Activated CD4-positive, alpha-beta T cell treated with anti-CD3 and anti-CD28 coated beads, Interleukin-2, amount 10 ng/mL, durations not matched to agents 7 days and 5 days (primary cell): ENCODE measurements at regions not wholly inside any gene's neighbourhood (a gene's known extent, or its start where the extent isn't known, plus 50 kb on each side); places are given as distances from the start of the nearest gene placed in this dataset.
"Not testable (repeated sequence)": the region's sequence is repeated elsewhere in the genome, so short reads cannot be mapped to it uniquely, and the experiment has no call there.

Experiments used
- CTCF ChIA-PET: fragments of 350-600 bp; sonication (Branson Sonifier 250); formaldehyde crosslinking; loops from one replicate; lab custom pipeline; 2021; ENCODE audit warnings: antibody characterized with exemption; lab: Charles Lee
- POLR2A ChIA-PET: fragments of 350-600 bp; sonication (Branson Sonifier 250); formaldehyde crosslinking; loops from one replicate; lab custom pipeline; 2021; ENCODE audit warnings: antibody characterized with exemption; lab: Charles Lee
- DNase-seq: peaks from one replicate; pipeline ENCODE4 v3.0.0-alpha.2; 2020
- H3K27ac Mint-ChIP-seq: one replicate; pipeline ENCODE4 v1.8.0; 2021; ENCODE audit warnings: mild to moderate bottlenecking, moderate library complexity, mixed read lengths
- H3K27me3 Mint-ChIP-seq: one replicate; pipeline ENCODE4 v1.8.0; 2021; ENCODE audit warnings: mixed read lengths
- H3K36me3 Mint-ChIP-seq: one replicate; pipeline ENCODE4 v1.8.0; 2021; ENCODE audit warnings: low read depth, mixed read lengths
- H3K4me1 Mint-ChIP-seq: one replicate; pipeline ENCODE4 v1.8.0; 2021; ENCODE audit warnings: mixed read lengths
- H3K4me3 Mint-ChIP-seq: one replicate; pipeline ENCODE4 v1.8.0; 2021; ENCODE audit warnings: mild to moderate bottlenecking, moderate library complexity, mixed read lengths
- H3K9me3 Mint-ChIP-seq: one replicate; pipeline ENCODE4 v1.8.0; 2021; ENCODE audit warnings: mixed read lengths

DNA sequence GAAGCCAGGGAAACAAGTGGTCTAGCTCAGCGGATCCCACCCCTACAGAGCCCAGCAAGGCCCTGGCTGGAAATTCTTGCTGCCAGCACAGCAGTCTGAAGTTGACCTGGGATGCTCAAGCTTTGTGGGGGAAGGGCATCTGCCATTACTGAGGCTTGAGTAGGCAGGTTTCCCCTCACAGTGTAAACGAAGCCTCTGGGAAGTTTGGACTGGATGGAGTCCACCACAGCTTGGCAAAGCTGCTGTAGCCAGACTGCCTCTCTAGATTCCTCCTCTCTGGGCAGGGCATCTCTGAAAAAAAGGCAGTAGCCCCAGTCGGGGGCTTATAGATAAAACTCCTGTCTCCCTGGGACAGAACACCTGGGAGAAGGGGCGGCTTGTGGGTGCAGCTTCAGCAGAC, 365.9 kb upstream of the SALL1 start:
- POLR2A ChIA-PET: not testable (repeated sequence)

DNA sequence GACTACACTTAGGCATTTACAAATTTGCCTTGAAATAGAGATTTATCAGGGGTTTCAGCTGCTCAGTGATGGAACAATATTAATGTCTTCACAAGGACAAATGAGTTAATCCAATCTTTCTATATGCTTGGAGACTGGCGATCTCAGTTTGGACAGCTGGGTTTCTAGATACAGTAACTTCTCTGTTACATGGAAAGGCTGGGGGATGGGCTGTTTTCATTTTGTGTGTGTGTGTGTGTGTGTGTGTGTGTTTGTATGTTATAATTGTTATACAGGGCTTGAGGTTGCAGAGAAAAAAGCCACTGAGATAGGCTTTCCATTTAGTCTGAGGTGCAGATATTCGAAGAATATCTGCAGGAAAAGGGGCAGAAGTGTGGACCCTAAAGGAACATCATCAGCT, 359.3 kb upstream of the SALL1 start:
- Mint-ChIP-seq H3K9me3 (peaks cover 10% of the 10 kb centered on the region), H3K27ac (no peak overlapping the region), H3K27me3 (no peaks in the 10 kb centered on the region), H3K36me3 (no peaks in the 10 kb centered on the region), H3K4me1 (no peaks in the 10 kb centered on the region), H3K4me3 (no peak overlapping the region)
- ChIA-PET POLR2A (no interaction called here), CTCF (no interaction called here)
- DNase-seq: no peak

More for the DNA sequence above, 365.9 kb upstream of the SALL1 start:
- H3K36me3 Mint-ChIP-seq, H3K27me3 Mint-ChIP-seq, CTCF ChIA-PET, H3K4me3 Mint-ChIP-seq, H3K4me1 Mint-ChIP-seq, H3K27ac Mint-ChIP-seq, DNase-seq, H3K9me3 Mint-ChIP-seq: not testable (repeated sequence)

DNA sequence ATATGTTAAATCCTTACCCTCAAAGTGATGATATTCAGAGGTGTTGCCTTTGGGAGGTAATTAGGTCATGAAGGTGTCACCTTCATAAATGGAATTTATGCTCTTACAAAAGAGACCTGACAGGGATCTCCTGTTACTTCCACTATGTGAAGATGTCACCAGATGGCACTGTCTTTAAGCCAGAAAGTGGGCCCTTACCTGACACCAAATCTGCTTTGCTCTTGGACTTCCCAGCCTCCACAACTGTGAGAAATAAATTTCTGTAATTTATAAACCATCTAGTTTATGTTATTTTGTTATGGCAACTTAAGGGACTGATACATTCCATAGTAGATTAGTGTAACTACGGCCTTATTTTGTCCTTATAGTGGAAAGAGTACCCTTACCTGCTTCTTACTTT, 358.3 kb upstream of the SALL1 start:
- Mint-ChIP-seq H3K4me1 (no peaks in the 10 kb centered on the region), H3K27ac (no peak overlapping the region), H3K36me3 (no peaks in the 10 kb centered on the region), H3K4me3 (no peak overlapping the region), H3K9me3 (peaks cover 10% of the 10 kb centered on the region), H3K27me3 (no peaks in the 10 kb centered on the region)
- no peak for DNase-seq
- ChIA-PET CTCF (no interaction called here), POLR2A (no interaction called here)

DNA sequence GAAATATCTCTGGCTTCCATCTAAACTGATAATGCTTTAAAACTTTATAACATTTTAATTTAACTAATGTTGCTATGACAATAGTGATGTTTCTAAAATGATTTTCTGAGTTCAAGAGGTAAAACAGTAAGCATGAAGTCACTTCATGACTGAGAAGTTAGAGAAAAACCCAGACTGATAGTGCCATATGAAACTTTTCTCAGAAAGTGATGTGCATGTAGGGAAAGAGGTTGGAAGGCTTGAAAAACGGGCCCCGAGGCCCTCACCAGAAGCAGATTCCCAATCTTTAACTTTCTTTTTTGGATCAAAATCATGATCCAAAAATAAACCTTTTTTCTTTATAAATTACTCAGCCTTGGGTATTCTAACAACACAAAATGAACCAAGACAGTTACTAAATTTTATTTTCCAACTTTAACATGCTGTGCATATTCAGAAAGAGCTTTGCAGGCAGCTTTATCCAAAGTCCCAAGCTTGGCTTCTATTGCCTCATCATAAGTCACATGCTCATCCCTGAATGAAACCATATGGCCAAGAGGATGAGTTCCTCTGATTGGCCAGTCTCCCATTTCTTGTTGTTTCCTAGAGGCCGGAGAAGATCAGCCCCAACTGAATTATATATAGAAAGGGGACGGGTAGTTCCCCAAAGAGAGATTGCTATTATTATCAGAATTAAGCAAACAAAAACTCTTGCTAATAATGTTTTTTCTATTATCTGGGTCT, 357.6 kb upstream of the SALL1 start:
- H3K27ac Mint-ChIP-seq: no peak overlapping the region
- no peaks in the 10 kb centered on the region for H3K4me1 Mint-ChIP-seq
- H3K4me3 Mint-ChIP-seq: no peak overlapping the region
- DNase-seq: no peak
- peaks cover 7% of the 10 kb centered on the region for H3K9me3 Mint-ChIP-seq
- no peaks in the 10 kb centered on the region for H3K27me3 Mint-ChIP-seq
- CTCF ChIA-PET: no interaction called here
- POLR2A ChIA-PET: no interaction called here
- no peaks in the 10 kb centered on the region for H3K36me3 Mint-ChIP-seq

DNA sequence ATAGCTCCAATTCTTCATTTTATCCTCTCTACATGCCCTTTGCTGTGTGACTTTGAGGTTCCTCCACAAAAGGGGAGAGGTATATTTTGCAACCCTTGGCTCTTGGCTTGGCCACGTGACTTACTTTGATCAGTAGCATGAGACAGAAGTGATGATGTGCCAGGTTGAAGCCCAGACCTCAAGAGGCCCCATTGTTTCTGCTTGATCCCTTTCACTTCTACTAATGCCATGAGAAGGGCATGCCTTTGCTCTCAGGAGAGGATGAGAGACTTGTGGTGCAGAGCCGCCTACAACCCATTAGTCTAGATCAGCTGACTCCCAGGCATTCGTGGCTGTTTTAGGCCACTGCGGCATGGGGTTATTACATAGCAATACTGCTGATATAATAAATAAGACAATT, 356.2 kb upstream of the SALL1 start:
- H3K9me3 Mint-ChIP-seq: peaks cover 4% of the 10 kb centered on the region
- H3K36me3 Mint-ChIP-seq: no peaks in the 10 kb centered on the region
- no peak for DNase-seq
- CTCF ChIA-PET: no interaction called here
- no peaks in the 10 kb centered on the region for H3K27me3 Mint-ChIP-seq
- POLR2A ChIA-PET: no interaction called here
- no peaks in the 10 kb centered on the region for H3K4me1 Mint-ChIP-seq
- H3K4me3 Mint-ChIP-seq: no peak overlapping the region
- no peak overlapping the region for H3K27ac Mint-ChIP-seq

DNA sequence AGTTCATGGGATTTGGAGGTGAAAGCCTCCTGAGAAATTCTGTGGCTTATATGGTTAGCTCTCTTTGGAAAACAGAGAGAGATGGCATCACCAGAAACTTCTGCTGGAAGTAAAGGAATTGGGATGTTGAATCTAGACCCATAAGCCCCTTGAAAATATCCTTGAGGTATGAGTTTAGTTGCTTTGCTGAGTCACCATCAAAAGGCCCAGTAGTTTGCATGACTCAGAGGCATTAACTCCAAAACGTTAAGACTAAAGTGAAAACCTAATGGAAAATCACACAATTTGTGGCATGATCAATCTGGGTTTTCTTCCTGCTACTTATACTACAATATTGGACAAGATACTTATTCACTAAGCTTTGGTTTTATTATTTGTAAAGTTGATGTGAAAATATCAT, 349.2 kb upstream of the SALL1 start:
- ChIA-PET POLR2A (no interaction called here), CTCF (no interaction called here)
- Mint-ChIP-seq H3K4me3 (no peak overlapping the region), H3K4me1 (no peaks in the 10 kb centered on the region), H3K27ac (no peak overlapping the region), H3K27me3 (no peaks in the 10 kb centered on the region), H3K9me3 (no peaks in the 10 kb centered on the region), H3K36me3 (no peaks in the 10 kb centered on the region)
- DNase-seq: no peak

DNA sequence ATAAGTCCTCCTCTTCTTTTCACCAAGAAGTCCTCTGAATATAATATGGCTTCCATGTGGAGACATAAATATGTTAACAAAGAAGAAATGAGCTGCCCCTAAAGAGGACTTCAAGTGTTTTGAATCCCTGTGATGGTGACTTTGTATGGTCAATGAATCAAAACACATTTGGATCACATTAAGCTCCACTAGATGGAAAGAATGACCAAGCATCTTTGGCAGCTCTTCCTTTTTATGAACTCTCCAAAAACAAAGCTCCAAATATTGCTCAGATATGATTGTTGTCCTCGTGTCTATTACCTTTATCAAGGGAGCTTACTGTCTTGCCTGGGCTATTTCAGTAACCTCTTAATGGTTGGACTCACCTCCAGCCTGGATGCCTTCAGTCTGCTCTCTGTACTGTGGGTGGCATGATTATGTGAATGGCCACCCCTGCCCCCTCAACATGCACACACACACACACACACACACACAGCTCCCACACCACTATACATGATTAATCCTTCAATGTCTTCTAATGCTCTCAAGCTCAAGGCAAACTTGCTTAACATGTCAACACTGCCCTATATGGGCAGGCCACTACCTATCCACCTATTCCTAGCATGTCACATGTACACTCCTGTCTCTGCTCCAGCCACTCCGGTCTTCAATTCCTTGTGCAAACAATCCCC, 346.6 kb upstream of the SALL1 start:
- Mint-ChIP-seq H3K4me1 (no peaks in the 10 kb centered on the region), H3K4me3 (no peak overlapping the region), H3K9me3 (no peaks in the 10 kb centered on the region), H3K36me3 (no peaks in the 10 kb centered on the region), H3K27me3 (no peaks in the 10 kb centered on the region), H3K27ac (no peak overlapping the region)
- POLR2A ChIA-PET: no interaction called here
- CTCF ChIA-PET: interaction anchor here (0.7 kb wide), 1 partner anchor 385 kb away, joined by 4 read pairs; no protein-coding TSS in a partner anchor
- no peak for DNase-seq

DNA sequence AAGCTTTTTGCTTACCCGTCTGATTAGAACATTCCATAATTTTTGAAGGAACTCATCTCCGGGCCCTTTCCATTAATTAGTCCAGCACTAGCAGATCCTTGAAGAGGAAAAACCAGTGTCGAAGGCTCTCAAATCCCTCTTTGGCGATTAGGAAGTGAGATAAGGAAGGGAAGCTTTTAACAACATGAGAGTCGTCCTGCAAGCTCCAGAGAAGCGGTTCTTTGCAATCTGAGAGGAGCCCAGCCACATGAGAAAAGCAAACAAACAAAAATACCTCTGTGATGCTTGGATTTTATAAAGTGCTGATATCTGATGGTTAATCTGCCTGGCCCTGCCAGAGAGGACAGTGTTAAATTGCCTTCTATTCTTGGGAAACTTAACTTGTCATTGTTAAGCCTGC, 339.8 kb upstream of the SALL1 start:
- no peaks in the 10 kb centered on the region for H3K27me3 Mint-ChIP-seq
- H3K27ac Mint-ChIP-seq: no peak overlapping the region
- H3K36me3 Mint-ChIP-seq: no peaks in the 10 kb centered on the region
- H3K9me3 Mint-ChIP-seq: no peaks in the 10 kb centered on the region
- DNase-seq: no peak
- CTCF ChIA-PET: no interaction called here
- POLR2A ChIA-PET: no interaction called here
- H3K4me3 Mint-ChIP-seq: no peak overlapping the region
- H3K4me1 Mint-ChIP-seq: no peaks in the 10 kb centered on the region

DNA sequence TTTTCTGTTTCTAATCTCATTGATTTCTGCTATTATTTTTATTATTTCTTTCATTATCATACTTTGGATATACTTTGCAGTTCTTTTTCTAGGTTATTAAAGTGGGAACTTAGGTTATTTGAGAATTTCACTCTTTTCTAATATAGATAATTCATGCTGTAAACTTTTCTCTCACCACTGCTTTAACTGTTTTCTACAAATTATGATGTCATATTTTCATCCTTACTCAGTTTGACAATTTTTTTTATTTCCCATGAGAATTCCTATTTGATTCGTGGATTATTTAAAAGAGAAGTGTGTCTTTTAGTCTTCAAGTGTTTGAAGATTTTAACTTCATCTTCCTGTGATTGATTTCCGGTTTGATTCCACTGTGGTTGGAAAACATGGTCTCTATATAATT, 336.8 kb upstream of the SALL1 start:
- Mint-ChIP-seq H3K36me3 (no peaks in the 10 kb centered on the region), H3K27me3 (no peaks in the 10 kb centered on the region), H3K27ac (no peak overlapping the region), H3K4me3 (no peak overlapping the region), H3K9me3 (peaks cover 2% of the 10 kb centered on the region), H3K4me1 (no peaks in the 10 kb centered on the region)
- ChIA-PET CTCF (no interaction called here), POLR2A (no interaction called here)
- DNase-seq: no peak

DNA sequence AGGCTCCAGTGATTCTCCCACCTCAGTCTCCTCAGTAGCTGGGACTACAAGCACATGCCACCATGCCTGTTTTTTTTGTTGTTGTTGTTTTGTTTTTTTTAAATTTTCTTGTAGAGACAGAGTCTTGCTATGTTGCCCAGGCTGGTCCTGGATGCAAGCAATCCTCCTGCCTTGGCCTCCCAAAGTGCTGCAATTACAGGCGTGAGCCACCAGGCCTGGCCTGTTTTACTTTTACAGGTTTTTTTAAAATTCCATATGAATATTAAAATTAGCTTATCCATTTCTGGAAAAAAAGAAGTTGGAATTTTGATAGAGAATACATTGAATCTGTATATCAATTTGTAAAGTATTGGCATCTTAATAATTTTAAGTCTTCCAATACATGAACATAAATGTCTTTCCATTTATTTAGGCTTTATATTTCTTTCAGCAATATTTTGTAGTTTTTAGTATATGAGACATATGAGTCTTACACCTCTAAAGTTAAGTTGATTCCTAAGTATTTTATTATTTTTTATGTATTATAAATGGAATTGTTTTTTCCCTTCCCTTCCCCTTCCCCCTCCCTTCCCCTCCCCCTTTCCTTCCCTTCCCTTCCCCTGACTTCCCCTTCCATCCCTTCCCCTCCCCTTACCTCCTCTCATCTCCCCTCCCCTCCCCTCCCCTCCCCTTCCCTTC, 323.5 kb upstream of the SALL1 start:
- Mint-ChIP-seq H3K4me1 (no peaks in the 10 kb centered on the region), H3K36me3 (no peaks in the 10 kb centered on the region), H3K27me3 (no peaks in the 10 kb centered on the region), H3K27ac (no peak overlapping the region), H3K9me3 (no peaks in the 10 kb centered on the region), H3K4me3 (no peak overlapping the region)
- no peak for DNase-seq
- ChIA-PET POLR2A (no interaction called here), CTCF (no interaction called here)

DNA sequence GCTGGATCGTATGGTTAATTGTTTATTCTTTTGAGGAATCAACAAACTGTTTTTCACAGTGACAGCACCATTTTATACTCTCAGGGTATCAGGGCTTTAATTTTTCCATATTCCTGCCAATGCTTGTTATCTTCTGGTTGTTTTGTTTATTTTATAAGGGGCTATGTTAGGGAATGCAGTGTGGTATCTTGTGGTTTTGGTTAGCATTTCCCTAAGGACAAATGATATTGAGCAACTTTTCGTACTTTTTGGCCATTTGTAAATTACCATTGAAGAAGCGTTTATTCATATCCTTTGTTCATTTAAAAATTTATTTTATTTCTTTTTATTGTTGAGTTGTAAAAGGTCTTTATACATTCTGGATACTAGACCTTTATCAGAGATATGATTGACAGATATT, 322.0 kb upstream of the SALL1 start:
- Mint-ChIP-seq H3K4me3 (no peak overlapping the region), H3K9me3 (no peaks in the 10 kb centered on the region), H3K4me1 (no peaks in the 10 kb centered on the region), H3K27ac (no peak overlapping the region), H3K27me3 (no peaks in the 10 kb centered on the region), H3K36me3 (no peaks in the 10 kb centered on the region)
- ChIA-PET CTCF (no interaction called here), POLR2A (no interaction called here)
- DNase-seq: no peak

DNA sequence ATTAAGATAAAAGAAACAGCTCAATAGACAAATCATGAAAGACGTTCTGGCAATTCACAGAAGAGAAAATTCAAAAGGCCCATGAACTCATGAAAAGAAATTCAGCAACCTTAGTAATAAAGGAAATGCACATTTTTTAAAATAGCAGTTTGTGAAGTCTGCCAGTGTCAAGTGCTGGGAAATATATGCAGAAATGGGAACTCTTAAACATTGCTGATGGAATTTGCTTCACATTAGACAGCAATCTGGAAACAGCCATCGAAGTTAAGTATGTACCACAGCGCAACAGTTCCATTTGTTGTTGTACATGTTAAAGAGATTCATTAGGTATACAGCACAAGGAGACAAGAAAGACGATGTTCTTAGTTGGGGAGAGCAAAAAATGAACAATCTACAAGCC, 319.4 kb upstream of the SALL1 start:
- no peaks in the 10 kb centered on the region for H3K27me3 Mint-ChIP-seq
- no peaks in the 10 kb centered on the region for H3K9me3 Mint-ChIP-seq
- no peaks in the 10 kb centered on the region for H3K36me3 Mint-ChIP-seq
- DNase-seq: no peak
- POLR2A ChIA-PET: no interaction called here
- H3K4me1 Mint-ChIP-seq: no peaks in the 10 kb centered on the region
- H3K27ac Mint-ChIP-seq: no peak overlapping the region
- no peak overlapping the region for H3K4me3 Mint-ChIP-seq
- CTCF ChIA-PET: no interaction called here

DNA sequence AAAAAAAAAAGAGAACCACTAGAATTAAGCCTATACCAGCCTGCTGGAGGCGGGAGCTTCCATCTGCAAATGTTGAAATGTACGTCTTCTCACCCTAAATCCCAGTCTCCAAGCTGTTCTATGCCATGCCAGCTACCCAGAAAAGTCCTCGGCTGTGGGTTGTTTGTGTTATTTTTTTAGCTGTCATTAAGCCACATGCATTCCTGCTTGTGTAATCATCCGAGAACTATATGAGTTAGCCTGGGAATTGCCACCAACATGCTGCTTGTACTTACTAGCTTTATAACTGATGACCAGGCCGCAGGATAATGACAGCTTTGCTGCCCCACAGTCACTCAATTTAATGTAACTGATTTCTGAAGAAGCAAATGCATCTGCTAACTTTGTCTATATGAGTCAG, 313.9 kb upstream of the SALL1 start:
- POLR2A ChIA-PET: no interaction called here
- CTCF ChIA-PET: no interaction called here
- Mint-ChIP-seq H3K27ac (no peak overlapping the region), H3K27me3 (no peaks in the 10 kb centered on the region), H3K36me3 (no peaks in the 10 kb centered on the region), H3K4me1 (no peaks in the 10 kb centered on the region), H3K9me3 (no peaks in the 10 kb centered on the region), H3K4me3 (no peak overlapping the region)
- no peak for DNase-seq
